ENCODE measurements at regions not wholly inside any gene's neighbourhood (a gene's known extent, or its start where the extent isn't known, plus 50 kb on each side); places are given as distances from the start of the nearest gene placed in this dataset.

DNA sequence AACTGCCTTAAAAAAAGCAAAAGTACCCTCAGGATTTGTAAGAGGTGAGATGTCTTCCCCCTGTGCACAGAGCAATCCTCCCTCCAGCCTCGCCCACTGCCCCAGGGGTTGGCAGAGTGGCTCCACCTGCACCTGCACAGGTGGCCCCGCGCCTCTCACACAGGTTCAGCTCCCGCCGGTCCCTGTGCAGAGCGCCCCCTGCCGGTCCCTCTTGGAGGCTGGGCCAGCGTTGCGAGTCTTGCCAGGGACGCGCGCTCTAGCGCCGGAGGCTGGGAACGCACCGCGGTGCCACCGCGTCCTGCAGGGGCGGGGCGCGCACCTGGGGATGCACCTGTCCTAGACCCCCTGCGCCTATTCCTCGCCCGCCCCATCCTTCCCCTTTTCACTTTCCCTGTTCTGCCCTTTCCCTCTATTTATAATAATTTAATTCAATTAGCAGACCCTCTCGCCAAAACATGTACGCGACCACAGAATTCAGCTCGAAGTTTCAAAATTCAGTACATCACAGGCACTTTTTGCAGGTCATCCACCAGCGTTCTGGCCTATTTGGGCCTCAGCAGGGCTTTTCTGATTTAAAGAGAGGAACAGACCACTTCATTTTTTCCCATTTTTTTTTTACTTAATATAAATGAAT lies 618.6 kb downstream of the AACS start:
- no peak overlapping the region for H3K4me2 ChIP-seq (ENCODE audit: low read length)
- no peaks in the 10 kb centered on the region for H3K36me3 ChIP-seq (ENCODE audit: low read depth, low read length)
- ATAC-seq (no peak), DNase-seq (no peak)
- no peaks in the 10 kb centered on the region for H3K9me2 ChIP-seq (replicated peaks; ENCODE audit: low read length)
- no TSS peak for BruUV-seq (replicated peaks)
- H4K20me1 ChIP-seq (ENCODE audit: low read length) = no peaks in the 10 kb centered on the region
- ChIA-PET POLR2A (ENCODE audit: unreplicated experiment) (no interaction called here), CTCF (no interaction called here)
- no peaks in the 10 kb centered on the region for H3K4me1 ChIP-seq (ENCODE audit: insufficient read depth, low read length)
- intact Hi-C loops (cut with micrococcal nuclease) = no loop called here
- no peak overlapping the region for H3K27ac ChIP-seq (ENCODE audit: low read length)
- no peaks in the 10 kb centered on the region for H3F3A ChIP-seq (ENCODE audit: low read length, unreplicated experiment)
- H3K4me3 ChIP-seq (ENCODE audit: low read length) = no peak overlapping the region
- no peaks in the 10 kb centered on the region for H3K79me2 ChIP-seq (ENCODE audit: low read length)
- no peak overlapping the region for H2AFZ ChIP-seq (ENCODE audit: low read length)
- peak; percentile 33 for TF ChIP-seq CTCF (conservative IDR thresholded peaks at IDR 0.05; ENCODE audit: low read depth, low read length)
- no peak for TF ChIP-seq EZH2 (IDR thresholded peaks at IDR 0.05; ENCODE audit: low read length, unreplicated experiment)
- TF ChIP-seq EZH2phosphoT487 (IDR thresholded peaks at IDR 0.05; ENCODE audit: borderline replicate concordance, low read length) = no peak
- no peaks in the 10 kb centered on the region for H3K27me3 ChIP-seq (ENCODE audit: low read length)
- no peak overlapping the region for H3K9ac ChIP-seq (ENCODE audit: low read length)
- no peaks in the 10 kb centered on the region for H3K9me3 ChIP-seq (ENCODE audit: low read length)

GRCh38 chr12:125684968-125685790 lies 619.9 kb downstream of the AACS start:
- Histone ChIP-seq H3K27ac (ENCODE audit: low read length) (no peak overlapping the region), H3K79me2 (ENCODE audit: low read length) (no peaks in the 10 kb centered on the region), H2AFZ (ENCODE audit: low read length) (no peak overlapping the region), H3K9me2 (replicated peaks; ENCODE audit: low read length) (no peaks in the 10 kb centered on the region), H3K9ac (ENCODE audit: low read length) (no peak overlapping the region), H3K4me1 (ENCODE audit: insufficient read depth, low read length) (no peaks in the 10 kb centered on the region), H3K4me3 (ENCODE audit: low read length) (no peak overlapping the region), H3K36me3 (ENCODE audit: low read depth, low read length) (no peaks in the 10 kb centered on the region), H3K9me3 (ENCODE audit: low read length) (no peaks in the 10 kb centered on the region), H3K27me3 (ENCODE audit: low read length) (peaks cover 6% of the 10 kb centered on the region), H3K4me2 (ENCODE audit: low read length) (no peak overlapping the region), H4K20me1 (ENCODE audit: low read length) (no peaks in the 10 kb centered on the region), H3F3A (ENCODE audit: low read length, unreplicated experiment) (no peaks in the 10 kb centered on the region)
- intact Hi-C loops (cut with micrococcal nuclease) = no loop called here
- no peak for TF ChIP-seq EZH2 (IDR thresholded peaks at IDR 0.05; ENCODE audit: low read length, unreplicated experiment)
- no peak for TF ChIP-seq CTCF (conservative IDR thresholded peaks at IDR 0.05; ENCODE audit: low read depth, low read length)
- TF ChIP-seq EZH2phosphoT487 (IDR thresholded peaks at IDR 0.05; ENCODE audit: borderline replicate concordance, low read length) = no peak
- ATAC-seq = no peak
- ChIA-PET CTCF (no interaction called here), POLR2A (ENCODE audit: unreplicated experiment) (no interaction called here)
- no TSS peak for BruUV-seq (replicated peaks)
- no peak for DNase-seq

DNA sequence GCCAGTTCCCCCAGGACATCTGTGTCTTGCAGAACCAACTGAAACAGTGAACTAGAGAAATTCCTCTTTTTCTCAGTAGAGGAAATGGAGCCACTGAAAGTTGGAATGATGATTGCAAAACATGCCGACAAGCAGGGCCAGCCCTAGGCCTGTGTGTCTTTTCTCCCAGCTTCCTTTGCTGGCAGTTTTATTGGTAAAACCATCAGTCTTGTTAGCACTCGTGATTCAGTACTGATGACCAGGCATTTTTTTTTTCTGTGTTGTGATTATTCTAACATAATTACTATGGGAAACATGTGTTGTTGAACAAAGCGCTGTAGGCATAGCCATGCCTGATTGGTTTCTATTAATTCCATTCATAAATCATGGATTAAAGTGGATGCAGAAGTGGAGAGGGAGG lies 620.7 kb downstream of the AACS start:
- POLR2A ChIA-PET (ENCODE audit: unreplicated experiment) = no interaction called here
- H3K36me3 ChIP-seq (ENCODE audit: low read depth, low read length) = no peaks in the 10 kb centered on the region
- no peak overlapping the region for H2AFZ ChIP-seq (ENCODE audit: low read length)
- no peak overlapping the region for H3K27ac ChIP-seq (ENCODE audit: low read length)
- TF ChIP-seq EZH2phosphoT487 (IDR thresholded peaks at IDR 0.05; ENCODE audit: borderline replicate concordance, low read length) = no peak
- TF ChIP-seq CTCF (conservative IDR thresholded peaks at IDR 0.05; ENCODE audit: low read depth, low read length) = no peak
- TF ChIP-seq EZH2 (IDR thresholded peaks at IDR 0.05; ENCODE audit: low read length, unreplicated experiment) = no peak
- CTCF ChIA-PET = no interaction called here
- DNase-seq = no peak
- BruUV-seq (replicated peaks) = no TSS peak
- ATAC-seq = no peak
- H3F3A ChIP-seq (ENCODE audit: low read length, unreplicated experiment) = no peaks in the 10 kb centered on the region
- H3K79me2 ChIP-seq (ENCODE audit: low read length) = no peaks in the 10 kb centered on the region
- H3K4me1 ChIP-seq (ENCODE audit: insufficient read depth, low read length) = no peaks in the 10 kb centered on the region
- H3K4me2 ChIP-seq (ENCODE audit: low read length) = no peak overlapping the region
- peaks cover 13% of the 10 kb centered on the region for H3K27me3 ChIP-seq (ENCODE audit: low read length)
- intact Hi-C loops (cut with micrococcal nuclease) = no loop called here
- H3K4me3 ChIP-seq (ENCODE audit: low read length) = no peak overlapping the region
- H3K9me2 ChIP-seq (replicated peaks; ENCODE audit: low read length) = no peaks in the 10 kb centered on the region
- H4K20me1 ChIP-seq (ENCODE audit: low read length) = no peaks in the 10 kb centered on the region
- no peak overlapping the region for H3K9ac ChIP-seq (ENCODE audit: low read length)
- H3K9me3 ChIP-seq (ENCODE audit: low read length) = no peaks in the 10 kb centered on the region

Measured in PC-3 (cell line).